Upper lobe of left lung (tissue), 4 donors: ENCODE measurements at regions not wholly inside any gene's neighbourhood (a gene's known extent, or its start where the extent isn't known, plus 50 kb on each side); places are given as distances from the start of the nearest gene placed in this dataset.

Source experiments
- POLR2A ChIP-seq, 4 donors: fragments of 450-650 bp; IDR thresholded peaks; one replicate each; pipeline ENCODE4 v1.5.1; 2016 to 2017; ENCODE audit warnings: antibody characterized with exemption in 4 of 4, mild to moderate bottlenecking in 2 of 4
- TF ChIP-seq, protein P1 (sequence below), 6 experiments: fragments of 450-650 bp in 4 of 6; fragments of 200-600 bp in 2 of 6; sonication (generic) in 2 of 6; IDR thresholded peaks; one replicate each; pipeline ENCODE4 v1.5.1; 2016 to 2019; ENCODE audit warnings: antibody characterized with exemption in 6 of 6

GRCh38 chr18:43794363-43794762, 517.1 kb upstream of the SYT4 start:
- TF ChIP-seq, protein P1, sequence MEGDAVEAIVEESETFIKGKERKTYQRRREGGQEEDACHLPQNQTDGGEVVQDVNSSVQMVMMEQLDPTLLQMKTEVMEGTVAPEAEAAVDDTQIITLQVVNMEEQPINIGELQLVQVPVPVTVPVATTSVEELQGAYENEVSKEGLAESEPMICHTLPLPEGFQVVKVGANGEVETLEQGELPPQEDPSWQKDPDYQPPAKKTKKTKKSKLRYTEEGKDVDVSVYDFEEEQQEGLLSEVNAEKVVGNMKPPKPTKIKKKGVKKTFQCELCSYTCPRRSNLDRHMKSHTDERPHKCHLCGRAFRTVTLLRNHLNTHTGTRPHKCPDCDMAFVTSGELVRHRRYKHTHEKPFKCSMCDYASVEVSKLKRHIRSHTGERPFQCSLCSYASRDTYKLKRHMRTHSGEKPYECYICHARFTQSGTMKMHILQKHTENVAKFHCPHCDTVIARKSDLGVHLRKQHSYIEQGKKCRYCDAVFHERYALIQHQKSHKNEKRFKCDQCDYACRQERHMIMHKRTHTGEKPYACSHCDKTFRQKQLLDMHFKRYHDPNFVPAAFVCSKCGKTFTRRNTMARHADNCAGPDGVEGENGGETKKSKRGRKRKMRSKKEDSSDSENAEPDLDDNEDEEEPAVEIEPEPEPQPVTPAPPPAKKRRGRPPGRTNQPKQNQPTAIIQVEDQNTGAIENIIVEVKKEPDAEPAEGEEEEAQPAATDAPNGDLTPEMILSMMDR (IDR thresholded peaks at IDR 0.05): no peak
- TF ChIP-seq POLR2A (IDR thresholded peaks at IDR 0.05): no peak
